ENCODE measurements at regions not wholly inside any gene's neighbourhood (a gene's known extent, or its start where the extent isn't known, plus 50 kb on each side); places are given as distances from the start of the nearest gene placed in this dataset.
"Not testable (repeated sequence)": the region's sequence is repeated elsewhere in the genome, so short reads cannot be mapped to it uniquely, and the experiment has no call there.

DNA sequence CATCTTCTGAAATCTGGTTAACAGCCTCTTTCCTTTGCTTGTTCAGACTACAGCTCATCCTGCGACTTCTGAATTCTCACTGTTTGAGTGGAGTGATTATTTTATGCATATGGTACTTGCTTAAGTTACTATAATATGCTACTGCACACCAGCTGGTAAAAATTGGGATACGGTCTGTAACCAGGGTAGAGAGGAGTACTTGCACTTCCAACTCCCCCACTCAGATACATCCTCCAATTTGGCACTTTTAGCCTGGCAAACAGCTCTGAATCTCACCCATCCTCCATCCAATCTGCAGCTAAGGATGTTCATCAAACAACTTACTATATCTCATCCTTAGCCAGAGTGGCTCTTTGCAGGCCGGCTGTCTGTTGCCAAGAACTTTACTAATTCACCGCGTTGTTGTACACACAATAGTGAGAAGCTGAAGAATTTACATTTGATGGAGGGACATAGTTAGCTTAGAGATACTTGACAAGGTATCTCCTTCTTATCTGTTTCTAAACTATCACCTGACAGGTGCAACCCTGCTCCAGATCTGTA, 1323.6 kb upstream of the ALCAM start:
- in situ Hi-C loops (cut with MboI; ENCODE audit: low sequenced_read_pairs) = not testable (repeated sequence)

DNA sequence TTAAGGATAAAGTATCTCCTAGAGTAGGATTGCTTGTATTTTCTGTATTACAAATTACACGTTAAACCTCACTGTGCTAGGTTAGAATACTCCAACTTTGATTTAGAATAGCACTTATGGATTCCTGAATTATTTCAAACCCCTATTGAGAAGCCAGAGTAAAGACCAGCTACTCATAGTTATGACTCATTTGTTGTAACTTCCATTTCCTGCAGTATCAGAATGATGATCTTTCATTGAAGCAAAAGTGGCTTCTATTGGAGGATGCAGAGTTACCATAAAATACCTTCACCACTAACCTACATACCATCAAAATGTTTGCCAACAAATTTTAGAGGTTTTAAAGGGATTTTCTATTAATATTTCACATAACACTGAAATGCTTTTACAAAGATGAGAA, 1322.7 kb upstream of the ALCAM start:
- in situ Hi-C loops (cut with MboI; ENCODE audit: low sequenced_read_pairs) = no loop called here

DNA sequence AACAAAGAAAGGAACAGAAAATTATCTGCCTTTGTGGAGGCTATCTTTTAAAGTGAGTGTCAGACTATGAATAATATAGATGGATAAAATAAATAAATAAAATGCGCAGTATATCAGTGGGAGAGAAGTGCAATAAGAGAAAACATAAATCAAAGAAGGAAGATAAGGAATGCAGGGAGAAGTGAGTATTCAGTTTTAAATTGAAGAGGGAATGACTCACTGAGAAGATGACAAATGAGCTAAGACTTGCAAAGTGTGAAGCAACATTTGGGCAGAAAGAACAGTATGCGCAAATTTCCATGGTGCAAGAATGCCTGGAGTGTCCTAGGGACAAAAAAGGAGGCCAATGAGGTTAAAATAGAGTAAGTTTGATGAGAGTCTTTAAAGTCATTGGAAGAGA, 1300.1 kb upstream of the ALCAM start:
- in situ Hi-C loops (cut with MboI; ENCODE audit: low sequenced_read_pairs) = no loop called here

DNA sequence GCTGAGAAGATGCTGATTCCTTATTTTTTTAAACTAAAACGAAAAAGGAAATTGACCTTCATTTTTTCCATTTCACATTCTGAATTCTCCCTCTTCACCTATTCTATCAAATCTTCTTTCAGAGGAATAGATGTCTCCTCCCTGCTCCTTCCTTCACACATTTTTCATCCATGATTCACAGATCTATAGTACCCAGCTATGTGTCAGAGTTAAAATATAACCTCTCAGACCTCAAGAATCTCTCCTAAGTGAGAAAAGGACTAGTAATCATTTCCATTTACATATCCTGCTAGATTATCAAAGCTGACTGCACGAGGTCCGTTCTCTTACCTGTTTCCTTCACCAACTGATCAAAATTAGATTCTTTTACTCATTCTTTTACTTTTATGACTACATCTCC, 1297.6 kb upstream of the ALCAM start:
- in situ Hi-C loops (cut with MboI; ENCODE audit: low sequenced_read_pairs) = no loop called here

DNA sequence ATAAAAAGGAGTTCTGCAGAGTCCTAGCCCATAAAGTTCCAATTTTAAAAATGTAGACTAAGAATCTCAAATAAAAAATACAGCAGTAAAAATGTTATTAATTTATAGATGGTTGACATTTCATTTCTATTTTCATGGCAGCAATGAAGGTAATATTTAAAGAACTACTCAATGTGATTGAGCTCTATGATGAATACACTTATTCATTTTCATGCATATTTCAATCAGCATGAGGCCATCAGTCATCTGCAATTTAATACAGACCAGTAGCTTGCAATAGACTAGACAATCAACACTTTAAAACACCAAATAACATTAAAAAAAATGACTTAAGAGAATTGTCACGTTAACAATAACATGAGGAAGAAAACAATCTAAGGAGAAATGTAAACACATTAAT, 1295.8 kb upstream of the ALCAM start:
- in situ Hi-C loops (cut with MboI; ENCODE audit: low sequenced_read_pairs) = no loop called here

DNA sequence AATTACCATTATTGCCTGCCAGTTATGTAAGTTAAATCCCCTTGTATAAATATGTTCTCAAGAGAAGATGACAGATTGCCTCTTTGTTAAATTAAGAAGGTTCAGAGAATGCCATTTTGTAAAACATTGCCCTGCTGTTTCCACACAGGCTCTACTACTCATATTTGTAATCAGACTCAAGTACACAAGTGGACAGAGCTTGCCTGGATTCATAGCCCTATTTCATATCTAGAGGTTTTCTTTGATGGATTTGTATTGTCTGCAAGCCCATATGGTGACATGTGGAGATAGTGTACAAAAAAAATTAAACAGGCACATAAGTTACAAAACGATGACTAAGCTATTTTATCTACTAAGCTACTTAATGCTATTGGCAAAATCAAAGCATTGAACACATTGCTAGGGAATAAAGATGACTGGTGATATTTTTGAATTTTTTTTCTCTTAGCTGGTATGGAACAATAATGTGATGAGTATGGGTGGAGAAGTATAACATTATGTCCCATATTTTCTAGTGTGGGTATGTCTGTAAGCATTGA, 1286.6 kb upstream of the ALCAM start:
- in situ Hi-C loops (cut with MboI; ENCODE audit: low sequenced_read_pairs) = no loop called here

DNA sequence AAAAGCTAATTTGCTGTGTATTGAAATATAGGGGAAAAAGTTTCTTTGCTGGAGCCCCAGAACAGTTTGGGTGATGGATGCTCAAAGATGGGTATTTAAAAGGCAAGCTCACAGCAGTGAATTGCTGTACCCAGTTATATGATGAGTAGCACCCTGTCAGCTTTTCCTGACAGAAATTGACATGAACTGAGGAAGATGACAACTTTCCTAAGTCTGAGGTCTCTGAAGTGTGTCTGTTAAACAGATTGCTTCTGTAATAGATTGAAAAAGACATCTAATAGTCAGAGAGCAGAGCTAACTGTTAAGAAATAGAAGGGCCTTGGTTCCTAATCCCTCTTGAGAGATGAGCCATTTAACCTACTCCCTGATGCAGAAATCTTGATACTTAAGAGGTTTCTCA, 1278.0 kb upstream of the ALCAM start:
- in situ Hi-C loops (cut with MboI; ENCODE audit: low sequenced_read_pairs) = no loop called here

DNA sequence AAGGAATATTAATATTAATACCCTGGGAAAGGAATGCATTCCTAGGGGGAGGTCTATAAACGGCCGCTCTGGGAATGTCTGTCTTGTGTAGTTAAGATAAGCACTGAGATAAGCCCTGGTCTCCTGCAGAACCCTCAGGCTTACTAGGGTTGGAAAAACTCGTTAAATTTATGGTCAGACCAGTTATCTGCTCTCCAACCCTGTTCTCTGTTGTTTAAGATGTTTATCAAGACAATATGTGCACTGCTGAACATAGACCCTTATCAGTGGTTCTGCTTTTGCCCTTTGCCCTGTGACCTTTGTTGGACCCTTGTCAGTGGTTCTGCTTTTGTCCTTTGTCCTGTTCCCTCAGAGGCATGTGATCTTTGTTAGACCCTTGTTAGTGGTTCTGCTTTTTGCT, 1276.7 kb upstream of the ALCAM start:
- in situ Hi-C loops (cut with MboI; ENCODE audit: low sequenced_read_pairs) = not testable (repeated sequence)

DNA sequence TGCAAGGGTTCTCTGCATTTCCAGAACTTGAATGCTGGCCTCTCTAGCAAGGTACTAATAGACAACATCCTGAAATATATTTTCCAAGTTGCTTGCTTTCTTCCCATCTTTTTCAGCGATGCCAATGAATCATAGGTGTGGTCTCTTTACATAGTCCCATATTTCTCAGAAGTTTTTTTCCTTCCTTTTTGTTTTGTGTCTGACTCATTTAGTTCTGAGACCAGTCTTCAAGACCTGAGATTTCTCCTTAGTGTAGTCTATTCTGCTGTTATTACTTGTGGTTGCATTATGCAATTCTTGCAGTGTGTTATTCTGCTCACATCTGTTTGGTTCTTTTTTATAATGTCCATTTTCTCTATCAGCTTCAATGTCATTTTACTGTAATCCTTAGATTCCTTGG, 1265.0 kb upstream of the ALCAM start:
- in situ Hi-C loops (cut with MboI; ENCODE audit: low sequenced_read_pairs) = no loop called here

DNA sequence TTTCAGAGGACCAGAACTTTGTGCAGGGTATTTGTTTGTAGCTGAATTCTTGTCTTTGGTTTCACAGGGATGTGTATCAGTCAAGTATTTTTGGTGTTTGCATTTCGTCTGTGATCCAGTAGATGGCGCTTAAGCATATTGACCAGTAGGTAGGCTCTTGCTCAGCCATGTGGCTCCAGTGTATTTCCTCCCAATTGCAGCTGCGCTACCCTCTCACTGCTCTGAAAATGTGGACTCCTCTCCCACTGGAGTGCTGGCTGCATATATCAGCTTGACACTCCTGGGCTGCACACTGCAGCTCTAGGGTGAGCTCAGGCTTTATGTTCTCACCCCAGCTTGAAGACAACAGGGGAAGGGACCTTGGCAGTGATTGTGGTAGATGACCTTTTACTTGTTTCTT, 1264.3 kb upstream of the ALCAM start:
- in situ Hi-C loops (cut with MboI; ENCODE audit: low sequenced_read_pairs) = no loop called here

DNA sequence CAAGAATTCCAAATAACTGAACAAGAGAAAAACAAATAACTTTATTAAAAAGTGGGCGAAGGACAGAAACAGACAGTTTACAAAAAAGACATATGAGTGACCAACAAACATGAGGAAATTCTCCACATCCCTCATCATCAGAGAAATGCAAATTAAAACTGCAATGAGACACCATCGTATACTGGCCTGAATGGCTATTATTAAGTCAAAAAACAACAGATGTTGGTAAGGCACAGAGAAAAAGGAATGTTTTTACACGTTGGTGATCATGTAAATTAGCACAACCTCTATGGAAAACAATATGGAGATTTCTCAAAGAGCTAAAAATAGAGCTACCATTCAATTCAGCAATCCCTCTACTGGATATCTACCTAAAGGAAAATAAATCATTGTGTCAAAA, 1260.4 kb upstream of the ALCAM start:
- in situ Hi-C loops (cut with MboI; ENCODE audit: low sequenced_read_pairs) = no loop called here

DNA sequence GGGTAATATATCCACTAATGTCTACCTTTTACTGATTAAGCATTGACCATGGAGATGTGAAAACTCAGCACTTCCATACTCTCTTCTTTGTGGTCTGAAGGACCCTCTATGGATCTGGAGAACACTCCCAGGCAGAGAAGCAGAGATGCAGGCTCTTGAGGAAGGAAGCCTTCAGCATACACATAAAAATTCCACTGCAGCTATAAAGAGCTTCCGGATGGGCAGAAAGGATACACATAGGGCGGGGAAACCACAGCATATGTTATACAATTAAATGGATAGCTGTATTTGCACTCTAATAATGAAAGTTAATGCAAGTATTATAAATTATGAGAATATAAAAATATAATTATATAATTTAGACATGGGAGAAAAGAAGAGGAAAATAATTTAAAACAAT, 1258.2 kb upstream of the ALCAM start:
- in situ Hi-C loops (cut with MboI; ENCODE audit: low sequenced_read_pairs) = no loop called here

DNA sequence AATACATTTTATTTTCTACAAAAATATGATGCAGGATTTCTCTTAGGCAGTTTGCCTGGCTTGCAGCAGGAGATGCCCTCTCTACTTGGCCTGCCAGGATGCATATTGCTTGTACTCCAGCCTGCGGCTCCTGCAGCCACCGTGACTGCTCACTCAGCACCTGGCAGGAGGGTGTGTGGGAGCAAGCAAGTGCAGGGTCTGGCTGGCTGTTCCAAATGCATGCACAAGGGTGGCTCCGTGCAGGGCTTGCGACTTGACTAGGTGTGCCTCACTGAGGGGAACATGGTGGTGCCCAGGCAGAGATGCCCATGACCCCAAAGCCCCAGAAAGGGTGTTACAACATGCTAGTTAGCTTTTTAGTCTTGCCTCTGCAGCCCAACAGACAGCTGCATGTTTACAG, 1240.2 kb upstream of the ALCAM start:
- in situ Hi-C loops (cut with MboI; ENCODE audit: low sequenced_read_pairs) = no loop called here

DNA sequence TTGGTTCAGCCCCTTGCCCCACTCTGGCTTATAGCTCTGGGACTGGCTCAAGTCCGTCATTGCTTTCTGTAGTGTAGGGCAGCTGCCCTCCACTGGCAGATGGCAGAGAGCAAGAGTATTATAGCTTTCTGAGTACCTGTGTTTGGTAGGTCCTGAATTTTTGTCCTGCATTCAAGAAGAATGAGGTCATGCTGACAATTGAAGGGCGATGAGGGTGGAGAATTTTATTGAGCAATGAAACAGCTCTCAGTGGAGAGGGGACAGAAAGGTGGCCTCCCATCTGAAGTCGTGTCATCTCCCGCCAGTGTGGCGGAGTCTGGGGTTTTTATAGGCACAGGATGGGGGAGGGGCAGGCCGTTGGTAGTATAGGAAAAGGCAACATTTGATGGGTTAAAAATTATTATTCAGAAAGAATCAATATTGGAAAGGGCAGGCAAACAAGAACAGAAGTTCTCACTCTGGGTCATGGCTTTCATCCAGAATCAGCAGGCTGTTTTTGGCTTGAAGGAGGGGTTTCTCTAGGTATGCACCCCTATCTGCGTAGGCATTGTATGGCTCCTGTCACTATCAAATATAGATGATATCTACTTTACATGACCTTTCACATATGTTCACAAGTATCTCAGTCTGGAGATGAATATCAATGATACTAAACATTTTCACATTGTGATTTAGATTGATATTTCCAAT, 1239.7 kb upstream of the ALCAM start:
- in situ Hi-C loops (cut with MboI; ENCODE audit: low sequenced_read_pairs) = no loop called here

DNA sequence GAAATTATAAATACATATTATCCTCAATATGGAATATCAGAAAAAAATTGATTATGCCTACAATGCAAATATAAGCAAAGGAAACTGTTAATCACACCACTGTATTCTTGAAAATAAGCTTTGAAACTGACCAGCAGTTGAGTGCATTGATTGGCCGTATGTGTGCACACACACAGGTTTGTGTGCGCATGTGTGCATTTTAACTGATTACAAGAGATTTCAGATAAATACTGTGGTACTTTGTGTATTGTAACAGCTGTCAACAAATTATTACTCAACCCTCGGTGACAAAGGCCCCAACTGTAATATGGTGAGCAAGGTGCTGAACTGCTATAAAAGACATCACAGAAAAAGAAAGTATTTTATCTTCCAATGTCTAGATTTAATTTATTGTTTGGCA, 1238.9 kb upstream of the ALCAM start:
- in situ Hi-C loops (cut with MboI; ENCODE audit: low sequenced_read_pairs) = no loop called here

DNA sequence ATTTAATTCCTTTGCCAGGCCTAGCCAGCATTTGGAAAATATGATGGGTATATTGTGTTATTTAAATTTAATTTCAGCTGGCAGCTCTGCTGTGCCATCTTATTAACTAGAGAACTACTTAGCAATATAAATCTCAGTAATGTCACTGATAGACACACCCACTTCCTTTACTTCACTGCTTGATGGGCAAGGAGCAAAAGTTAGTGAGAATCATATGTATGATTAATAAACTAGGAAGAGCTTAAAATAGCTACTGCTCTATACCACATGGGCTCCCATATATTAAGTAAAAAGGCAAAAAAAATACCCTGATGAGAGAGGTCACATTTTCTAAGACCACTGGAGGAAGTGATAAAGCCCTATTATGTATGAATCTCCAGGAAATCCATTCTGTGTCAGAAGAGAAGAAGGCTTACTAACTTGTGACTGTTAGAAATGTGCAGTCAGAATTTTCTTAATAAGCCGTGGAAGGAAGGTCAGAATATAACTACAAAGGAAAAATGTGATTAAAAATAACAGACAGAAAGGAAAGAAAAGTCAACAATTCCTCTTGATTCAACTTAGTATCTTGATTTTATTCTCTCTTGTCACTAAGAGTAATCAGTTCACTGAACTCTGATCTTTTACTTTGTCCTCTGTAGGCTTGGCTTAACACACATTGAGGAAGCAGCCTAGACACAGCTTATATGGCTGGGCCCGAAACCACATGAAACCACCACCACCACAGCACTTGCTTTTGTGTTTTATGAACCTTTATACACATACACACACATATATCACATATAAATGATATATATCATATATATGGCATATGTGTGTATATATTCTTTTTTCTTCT, 1233.9 kb upstream of the ALCAM start:
- in situ Hi-C loops (cut with MboI; ENCODE audit: low sequenced_read_pairs) = no loop called here

DNA sequence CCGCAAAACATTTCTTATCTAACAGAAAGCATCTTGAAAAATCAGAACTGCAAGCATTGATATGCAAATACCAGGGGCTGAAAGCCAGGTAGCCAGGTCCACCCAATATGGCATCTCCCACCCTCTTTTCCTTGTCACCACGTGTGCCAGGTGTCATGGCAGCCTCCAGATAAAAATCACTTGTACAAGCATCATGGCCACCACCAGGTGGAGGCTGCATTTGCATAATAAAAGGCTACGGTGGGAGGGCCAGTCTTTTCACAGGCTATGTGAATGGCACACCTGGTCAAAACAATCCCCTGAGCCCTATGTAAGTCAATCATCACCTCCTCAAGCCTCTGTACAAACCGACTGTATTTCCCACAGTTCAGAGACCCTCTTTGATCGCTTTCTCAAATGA, 1233.1 kb upstream of the ALCAM start:
- in situ Hi-C loops (cut with MboI; ENCODE audit: low sequenced_read_pairs) = no loop called here

DNA sequence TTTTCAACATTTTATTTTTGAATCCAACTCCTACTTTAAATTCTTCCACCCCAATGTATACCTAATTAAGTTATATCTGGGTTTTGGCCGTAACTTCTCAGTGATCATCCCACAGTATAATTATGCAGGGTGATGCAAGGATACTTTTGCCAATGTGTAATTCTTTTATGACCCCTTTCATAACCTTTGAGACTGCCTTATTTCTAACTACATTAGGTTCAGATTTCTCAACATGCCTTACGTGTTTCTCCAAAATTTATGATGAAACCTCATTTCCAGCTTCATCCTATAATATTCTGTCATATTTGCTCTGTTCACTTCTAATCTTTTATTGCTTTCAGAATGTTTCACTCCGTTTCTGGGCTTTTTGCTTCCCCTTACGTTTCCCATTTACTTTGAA, 1229.6 kb upstream of the ALCAM start:
- in situ Hi-C loops (cut with MboI; ENCODE audit: low sequenced_read_pairs) = no loop called here

DNA sequence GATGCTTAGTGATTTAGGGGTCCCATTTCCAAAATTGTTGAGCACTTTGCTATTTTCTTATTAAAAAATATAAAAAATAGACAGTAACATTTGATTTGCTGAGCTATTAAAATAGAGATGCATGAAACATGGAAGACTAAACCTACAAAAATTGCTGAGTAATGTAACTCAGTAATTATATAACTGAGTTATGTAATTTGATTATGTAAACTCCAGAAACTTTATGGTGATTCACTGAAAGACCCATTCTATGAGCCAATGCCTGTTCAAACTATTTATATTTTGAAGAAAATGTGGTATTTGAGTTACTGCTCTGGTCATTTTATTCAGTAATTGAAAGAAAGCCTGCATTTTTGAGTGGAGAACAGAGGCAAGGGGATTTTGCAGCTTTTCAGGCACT, 1221.5 kb upstream of the ALCAM start:
- in situ Hi-C loops (cut with MboI; ENCODE audit: low sequenced_read_pairs) = no loop called here

DNA sequence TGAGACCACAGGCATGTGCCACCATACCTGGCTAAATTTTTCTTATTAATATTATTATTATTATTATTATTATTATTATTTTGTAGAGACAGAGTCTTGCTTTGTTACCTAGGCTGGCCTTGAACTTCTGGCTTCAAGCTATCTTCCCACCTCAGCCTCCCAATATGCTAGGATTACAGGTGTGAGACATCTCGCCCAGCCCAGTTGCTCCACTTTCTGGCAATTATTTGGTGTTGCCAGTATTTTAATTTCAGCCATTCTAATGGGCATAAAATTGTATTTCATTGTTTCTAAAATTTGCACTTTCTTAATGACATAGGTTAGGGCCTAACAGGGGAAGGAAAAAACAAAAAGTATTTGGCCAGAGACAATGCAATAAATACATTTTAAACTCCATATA, 1217.6 kb upstream of the ALCAM start:
- in situ Hi-C loops (cut with MboI; ENCODE audit: low sequenced_read_pairs) = no loop called here

DNA sequence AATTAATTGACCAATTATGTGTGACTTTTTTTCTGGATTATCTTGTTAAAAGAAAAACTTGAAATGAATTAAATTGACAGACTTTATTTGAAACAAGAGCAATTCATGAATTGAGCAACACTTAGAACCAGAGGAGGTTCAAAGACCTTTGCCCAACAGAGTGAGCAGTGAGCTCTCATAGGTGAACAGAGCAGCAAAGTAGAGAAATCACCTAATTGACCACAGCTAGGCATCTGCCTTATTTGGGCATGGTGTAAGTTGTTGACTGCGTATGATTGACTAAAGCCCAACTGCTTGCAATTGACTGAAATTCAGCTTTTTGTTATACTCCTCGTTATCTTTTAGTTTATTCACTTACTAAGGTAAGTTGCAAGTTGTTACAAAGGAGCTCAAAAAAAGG, 1216.0 kb upstream of the ALCAM start:
- in situ Hi-C loops (cut with MboI; ENCODE audit: low sequenced_read_pairs) = no loop called here

DNA sequence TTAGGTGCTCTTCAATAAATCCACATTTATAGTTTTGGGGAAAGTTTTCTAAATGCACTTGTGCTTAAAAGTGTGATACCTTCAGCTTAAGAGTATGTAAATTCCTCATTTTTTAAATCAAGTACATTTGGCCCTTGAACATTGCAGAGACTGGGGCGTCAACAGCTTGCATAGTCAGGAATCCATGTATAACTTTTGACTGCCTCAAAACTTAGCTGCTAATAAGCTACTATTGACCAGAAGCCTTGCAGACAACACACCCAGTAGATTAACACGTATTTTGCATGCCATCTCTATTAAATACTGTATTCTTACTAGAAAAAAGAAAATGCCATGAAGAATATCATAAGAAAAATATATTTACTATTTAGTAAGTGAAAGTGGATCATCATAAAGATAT, 1211.8 kb upstream of the ALCAM start:
- in situ Hi-C loops (cut with MboI; ENCODE audit: low sequenced_read_pairs) = no loop called here
